ENCODE measurements at regions not wholly inside any gene's neighbourhood (a gene's known extent, or its start where the extent isn't known, plus 50 kb on each side); places are given as distances from the start of the nearest gene placed in this dataset.

- TF ChIP-seq TEAD4 (CRISPR knock-in tag; IDR thresholded peaks at IDR 0.05) (no peak), CREB1 (CRISPR knock-in tag; IDR thresholded peaks at IDR 0.05) (no peak), CTCF (IDR thresholded peaks at IDR 0.05) (no peak), NR2C2 (CRISPR knock-in tag; IDR thresholded peaks at IDR 0.05) (no peak)
Measured at GRCh38 chr6:14871221-14871620, 374.6 kb upstream of the JARID2 start.
